Skeletal muscle tissue (tissue), 3 donors: ENCODE measurements at regions not wholly inside any gene's neighbourhood (a gene's known extent, or its start where the extent isn't known, plus 50 kb on each side); places are given as distances from the start of the nearest gene placed in this dataset.

Source experiments
- H3K27ac ChIP-seq: one replicate; pipeline ENCODE4 v1.7.0; 2013; ENCODE audit warnings: mild to moderate bottlenecking, low read depth, low read length, inconsistent platforms
- H3K27me3 ChIP-seq, 3 donors: one replicate each; pipeline ENCODE4 v1.7.0; 2013; ENCODE audit warnings: low read length in 3 of 3; ENCODE audit not compliant: control insufficient read depth in 3 of 3, insufficient read depth in 3 of 3
- H3K36me3 ChIP-seq, 3 donors: one replicate each; pipeline ENCODE4 v1.7.0; 2013; ENCODE audit warnings: low read length in 3 of 3; ENCODE audit not compliant: control insufficient read depth in 3 of 3, insufficient read depth in 3 of 3
- H3K4me1 ChIP-seq, 3 donors: one replicate each; pipeline ENCODE4 v1.7.0; 2013; ENCODE audit warnings: low read length in 3 of 3, mild to moderate bottlenecking in 3 of 3; ENCODE audit not compliant: control insufficient read depth in 3 of 3, insufficient read depth in 3 of 3
- H3K4me3 ChIP-seq, 3 donors: one replicate each; pipeline ENCODE4 v1.7.0; 2013; ENCODE audit warnings: low read length in 3 of 3
- H3K9ac ChIP-seq, 3 donors: one replicate each; pipeline ENCODE4 v1.7.0; 2013; ENCODE audit warnings: low read length in 3 of 3, mild to moderate bottlenecking in 3 of 3, moderate library complexity in 2 of 3, low read depth in 1 of 3
- H3K9me3 ChIP-seq, 3 donors: one replicate each; pipeline ENCODE4 v1.7.0; 2013; ENCODE audit warnings: low read length in 3 of 3; ENCODE audit not compliant: control insufficient read depth in 3 of 3
- donor health status: Osteomylitis.

GRCh38 chr10:130960531-130960930, 351.0 kb downstream of the TCERG1L start:
- Histone ChIP-seq H3K4me1 (no peaks in the 10 kb centered on the region), H3K9ac (no peak overlapping the region), H3K27ac (no peak overlapping the region), H3K9me3 (no peaks in the 10 kb centered on the region), H3K4me3 (no peak overlapping the region), H3K36me3 (no peaks in the 10 kb centered on the region), H3K27me3 (peaks cover 0 to 15% (median 0%) of the 10 kb centered on the region in 3 donors)

DNA sequence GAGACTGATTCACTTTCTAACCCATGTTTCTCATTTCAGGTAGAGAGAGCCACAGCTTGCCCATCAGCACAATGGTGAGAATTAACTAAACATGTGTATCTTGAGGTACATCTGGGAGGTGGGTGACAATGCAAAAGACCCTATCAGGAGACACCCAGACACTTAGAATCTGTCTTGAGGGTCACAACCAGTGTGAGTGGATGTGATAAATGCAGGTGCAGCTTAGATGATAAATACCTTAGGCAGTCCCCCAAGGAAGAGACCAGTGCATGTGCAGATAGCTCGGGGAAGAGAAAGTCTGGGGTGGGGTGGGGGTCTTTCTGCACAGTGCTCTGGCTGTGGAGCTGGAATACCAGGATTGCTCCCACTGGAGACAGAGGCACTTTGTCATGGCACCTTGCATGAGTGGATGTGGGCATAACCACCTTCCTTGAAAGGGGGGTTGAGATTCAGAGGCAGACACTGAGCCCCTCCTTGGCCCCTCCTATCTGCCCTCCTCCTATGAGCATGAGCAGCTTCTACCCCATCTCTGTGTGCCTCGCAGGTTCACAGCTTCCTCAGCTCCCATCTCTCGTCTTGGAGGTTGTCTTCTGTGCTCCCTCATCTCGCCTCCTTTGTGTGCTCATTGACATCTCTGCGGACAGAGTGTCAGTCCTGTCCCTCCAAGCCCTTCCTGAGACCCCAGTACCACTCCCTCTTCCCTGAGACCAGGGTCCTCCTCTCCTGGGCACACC, 349.8 kb downstream of the TCERG1L start:
- no peak overlapping the region for H3K27ac ChIP-seq
- no peaks in the 10 kb centered on the region for H3K4me1 ChIP-seq
- H3K4me3 ChIP-seq, result no peak overlapping the region
- H3K36me3 ChIP-seq, result no peaks in the 10 kb centered on the region
- H3K9ac ChIP-seq, result no peak overlapping the region
- no peaks in the 10 kb centered on the region for H3K9me3 ChIP-seq
- peaks cover 0 to 15% (median 0%) of the 10 kb centered on the region in 3 donors for H3K27me3 ChIP-seq

DNA sequence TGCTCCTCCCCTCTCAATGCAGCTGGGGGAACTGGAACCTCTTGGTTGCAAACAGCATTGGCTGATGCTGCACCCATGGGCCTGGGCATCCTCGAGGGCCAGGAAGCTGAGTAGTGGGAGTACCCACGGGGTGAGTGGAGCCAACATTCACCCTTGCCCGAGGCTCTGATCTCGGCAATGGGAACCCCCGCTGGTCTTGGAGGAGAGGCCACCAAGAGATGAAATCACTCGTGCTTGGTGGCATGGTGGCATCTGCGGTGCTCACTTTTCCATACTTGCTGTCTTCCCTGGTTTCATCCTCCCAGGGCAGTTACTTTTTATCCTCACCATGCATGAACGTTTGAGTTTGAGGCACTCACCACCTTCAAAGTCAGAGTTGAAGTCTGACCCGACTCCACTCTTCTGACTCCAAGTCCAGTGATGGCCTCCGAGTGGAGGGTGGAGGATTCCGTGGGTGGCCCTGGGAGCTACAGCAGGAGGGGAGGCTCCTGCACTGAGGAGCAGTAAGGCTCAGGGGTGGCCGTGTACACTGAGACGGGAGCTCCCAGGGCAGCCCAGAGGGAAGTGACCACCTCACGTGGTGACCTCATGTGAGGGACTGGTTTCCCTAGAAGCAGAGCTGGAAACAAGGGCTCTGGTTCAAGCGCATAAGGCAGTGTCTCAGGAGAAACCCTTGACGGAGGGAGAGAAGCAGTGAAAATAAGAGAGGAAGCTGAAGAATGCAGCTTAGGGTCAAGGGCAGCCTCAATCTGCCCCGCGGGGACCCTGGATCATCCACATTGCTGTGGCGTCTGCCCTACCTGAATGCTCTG, 349.1 kb downstream of the TCERG1L start:
- Histone ChIP-seq H3K4me3 (no peak overlapping the region), H3K27me3 (peaks cover 0 to 9% (median 0%) of the 10 kb centered on the region in 3 donors), H3K4me1 (peaks cover 0 to 2% (median 0%) of the 10 kb centered on the region in 3 donors), H3K9me3 (no peaks in the 10 kb centered on the region), H3K9ac (no peak overlapping the region), H3K27ac (no peak overlapping the region), H3K36me3 (no peaks in the 10 kb centered on the region)

- Histone ChIP-seq H3K27me3 (peaks cover 0 to 7% (median 0%) of the 10 kb centered on the region in 3 donors), H3K36me3 (no peaks in the 10 kb centered on the region), H3K27ac (no peak overlapping the region), H3K4me3 (no peak overlapping the region), H3K9ac (no peak overlapping the region), H3K4me1 (peaks cover 1 to 2% (median 2%) of the 10 kb centered on the region in 3 donors), H3K9me3 (no peaks in the 10 kb centered on the region)
Measured at GRCh38 chr10:130963052-130963393, 348.5 kb downstream of the TCERG1L start.

GRCh38 chr10:130963786-130964522, 347.6 kb downstream of the TCERG1L start:
- Histone ChIP-seq H3K9me3 (no peaks in the 10 kb centered on the region), H3K4me1 (peaks cover 2 to 6% (median 6%) of the 10 kb centered on the region in 3 donors), H3K36me3 (no peaks in the 10 kb centered on the region), H3K9ac (no peak overlapping the region), H3K27me3 (peaks cover 0 to 7% (median 0%) of the 10 kb centered on the region in 3 donors), H3K4me3 (no peak overlapping the region), H3K27ac (no peak overlapping the region)

GRCh38 chr10:130964771-130965170, 346.8 kb downstream of the TCERG1L start:
- Histone ChIP-seq H3K27ac (no peak overlapping the region), H3K4me1 (peaks cover 2 to 6% (median 6%) of the 10 kb centered on the region in 3 donors), H3K36me3 (no peaks in the 10 kb centered on the region), H3K9ac (no peak overlapping the region), H3K27me3 (peaks cover 0 to 7% (median 0%) of the 10 kb centered on the region in 3 donors), H3K9me3 (no peaks in the 10 kb centered on the region), H3K4me3 (no peak overlapping the region)

DNA sequence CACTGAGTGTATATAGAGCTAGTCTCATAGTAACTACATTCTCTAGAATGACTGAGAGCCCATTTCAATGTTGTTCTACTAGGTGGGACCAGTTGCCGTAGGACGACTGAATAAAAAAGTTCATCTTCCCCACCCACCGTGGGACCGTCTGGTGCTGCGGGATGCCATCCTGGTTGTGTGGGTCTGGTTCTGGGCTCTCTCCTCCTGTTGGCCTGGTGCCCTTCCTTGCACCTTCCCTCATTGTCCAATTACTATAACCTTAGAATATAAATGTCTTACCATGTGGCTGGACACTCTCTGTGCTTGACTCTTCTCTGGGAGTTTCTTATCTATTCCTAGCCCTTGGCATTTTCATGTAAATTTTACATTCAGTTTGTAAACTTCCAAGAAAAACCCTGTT, 344.4 kb downstream of the TCERG1L start:
- no peaks in the 10 kb centered on the region for H3K9me3 ChIP-seq
- no peak overlapping the region for H3K27ac ChIP-seq
- no peaks in the 10 kb centered on the region for H3K36me3 ChIP-seq
- H3K9ac ChIP-seq, result no peak overlapping the region
- H3K27me3 ChIP-seq, result no peaks in the 10 kb centered on the region
- peaks cover 2 to 6% (median 6%) of the 10 kb centered on the region in 3 donors for H3K4me1 ChIP-seq
- no peak overlapping the region for H3K4me3 ChIP-seq

DNA sequence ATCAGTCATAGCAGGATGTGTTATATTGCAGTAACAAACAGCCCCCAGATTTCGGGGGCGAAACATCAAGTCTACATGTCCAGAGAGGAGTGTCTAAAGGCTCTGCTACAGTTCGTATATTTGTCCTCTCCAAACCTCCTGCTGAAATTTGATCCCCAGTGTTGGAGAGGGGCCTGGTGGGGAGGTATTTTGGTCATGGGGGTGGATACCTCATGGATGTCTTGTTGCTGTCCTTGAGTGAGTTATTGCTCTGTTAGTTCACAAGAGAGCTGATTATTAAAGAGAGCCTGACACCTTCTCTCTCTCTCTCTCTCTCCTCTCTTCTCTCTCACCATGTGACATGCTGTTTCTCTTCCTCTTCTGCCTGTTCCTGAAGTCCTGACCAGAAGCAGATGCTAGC, 343.7 kb downstream of the TCERG1L start:
- H3K27ac ChIP-seq, result no peak overlapping the region

DNA sequence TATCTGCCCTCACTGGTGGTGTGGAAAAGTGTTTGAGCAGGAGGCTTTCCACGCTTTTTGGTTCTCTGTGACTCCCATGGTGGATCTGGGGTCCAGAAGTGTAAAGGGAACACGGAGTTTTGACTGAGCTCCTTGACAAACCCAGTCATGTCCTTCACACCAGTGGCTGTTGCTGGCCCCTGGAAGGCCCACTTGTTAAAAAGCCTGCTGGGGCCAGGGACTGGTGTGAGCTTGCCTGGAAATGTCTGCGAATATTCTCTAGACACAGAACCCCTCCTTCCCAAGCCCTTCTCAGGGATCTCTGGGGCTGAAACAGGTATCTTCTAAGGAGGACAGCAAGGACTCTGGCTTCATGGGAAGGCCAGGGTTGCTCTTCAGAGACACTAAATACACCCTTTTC, 343.0 kb downstream of the TCERG1L start:
- no peak overlapping the region for H3K27ac ChIP-seq
- H3K4me3 ChIP-seq, result no peak overlapping the region
- no peaks in the 10 kb centered on the region for H3K9me3 ChIP-seq
- no peaks in the 10 kb centered on the region for H3K27me3 ChIP-seq
- H3K4me1 ChIP-seq, result peaks cover 2 to 6% (median 6%) of the 10 kb centered on the region in 3 donors
- H3K36me3 ChIP-seq, result no peaks in the 10 kb centered on the region
- H3K9ac ChIP-seq, result no peak overlapping the region

More for the DNA sequence above, 343.7 kb downstream of the TCERG1L start:
- H3K4me1 ChIP-seq, result peaks cover 2 to 6% (median 6%) of the 10 kb centered on the region in 3 donors
- no peak overlapping the region for H3K4me3 ChIP-seq
- H3K36me3 ChIP-seq, result no peaks in the 10 kb centered on the region
- no peak overlapping the region for H3K9ac ChIP-seq
- H3K9me3 ChIP-seq, result no peaks in the 10 kb centered on the region
- H3K27me3 ChIP-seq, result no peaks in the 10 kb centered on the region
